ENCODE measurements at regions not wholly inside any gene's neighbourhood (a gene's known extent, or its start where the extent isn't known, plus 50 kb on each side); places are given as distances from the start of the nearest gene placed in this dataset.
"Not testable (repeated sequence)": the region's sequence is repeated elsewhere in the genome, so short reads cannot be mapped to it uniquely, and the experiment has no call there.

DNA sequence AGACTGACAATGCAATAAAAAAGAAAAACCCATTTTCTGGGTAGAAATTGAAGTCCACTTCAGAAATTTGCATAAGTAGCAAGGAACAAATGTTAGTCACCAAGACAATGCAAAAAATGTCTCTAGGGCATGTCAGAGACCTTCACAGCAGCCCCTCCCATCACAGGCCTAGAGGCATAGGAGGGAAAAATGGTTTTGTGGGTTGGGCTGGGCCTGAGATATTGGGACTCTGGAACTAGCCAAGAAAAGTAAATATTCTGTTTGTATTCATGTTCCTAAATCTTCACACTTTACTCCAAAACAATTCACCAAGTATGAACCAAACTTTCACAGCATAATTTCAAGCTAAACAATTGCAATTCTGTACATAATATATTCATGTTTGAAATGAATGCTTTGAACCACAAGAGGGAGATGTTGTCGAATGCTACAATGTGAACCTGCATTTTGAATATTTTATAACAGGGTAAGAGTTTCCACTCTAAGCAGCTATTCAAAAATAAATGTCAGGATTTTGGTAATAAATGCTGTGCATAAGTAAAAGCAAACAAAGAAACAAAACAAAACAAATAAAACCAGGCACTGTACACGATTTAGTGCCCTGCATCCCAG is 429.2 kb downstream of the OTOL1 start:
- H3K36me3 ChIP-seq, result no peaks in the 10 kb centered on the region
- no peak overlapping the region for H3K27ac ChIP-seq
- H3K4me3 ChIP-seq (ENCODE audit: low read depth, low read length), result no peak overlapping the region
- no peak for TF ChIP-seq CTCF (IDR thresholded peaks at IDR 0.05; ENCODE audit: low read depth, low read length)
- peaks cover 4% of the 10 kb centered on the region for H3K9me3 ChIP-seq (ENCODE audit: severe bottlenecking)
- no peaks in the 10 kb centered on the region for H3K27me3 ChIP-seq (ENCODE audit: insufficient read depth, low read depth, severe bottlenecking)
- DNase-seq, result no peak

- TF ChIP-seq CTCF (IDR thresholded peaks at IDR 0.05; ENCODE audit: low read depth, low read length), result no peak
- no peak overlapping the region for H3K4me3 ChIP-seq (ENCODE audit: low read depth, low read length)
- H3K36me3 ChIP-seq, result no peaks in the 10 kb centered on the region
- DNase-seq, result no peak
- peaks cover 4% of the 10 kb centered on the region for H3K9me3 ChIP-seq (ENCODE audit: severe bottlenecking)
- H3K27me3 ChIP-seq (ENCODE audit: insufficient read depth, low read depth, severe bottlenecking), result no peaks in the 10 kb centered on the region
- no peak overlapping the region for H3K27ac ChIP-seq
Observed at GRCh38 chr3:161927131-161927530, 430.5 kb downstream of the OTOL1 start.

- no peak overlapping the region for H3K27ac ChIP-seq
- H3K36me3 ChIP-seq, result no peaks in the 10 kb centered on the region
- no peak for DNase-seq
- H3K4me3 ChIP-seq (ENCODE audit: low read depth, low read length), result no peak overlapping the region
- no peaks in the 10 kb centered on the region for H3K27me3 ChIP-seq (ENCODE audit: insufficient read depth, low read depth, severe bottlenecking)
- H3K9me3 ChIP-seq (ENCODE audit: severe bottlenecking), result no peaks in the 10 kb centered on the region
- no peak for TF ChIP-seq CTCF (IDR thresholded peaks at IDR 0.05; ENCODE audit: low read depth, low read length)
Observed at GRCh38 chr3:161939918-161940620, 443.5 kb downstream of the OTOL1 start.

GRCh38 chr3:161940621-161940965 is 444.0 kb downstream of the OTOL1 start:
- DNase-seq, result no peak
- Histone ChIP-seq H3K4me3 (ENCODE audit: low read depth, low read length) (no peak overlapping the region), H3K36me3 (no peaks in the 10 kb centered on the region), H3K9me3 (ENCODE audit: severe bottlenecking) (no peaks in the 10 kb centered on the region), H3K27ac (no peak overlapping the region), H3K27me3 (ENCODE audit: insufficient read depth, low read depth, severe bottlenecking) (no peaks in the 10 kb centered on the region)
- TF ChIP-seq CTCF (IDR thresholded peaks at IDR 0.05; ENCODE audit: low read depth, low read length), result no peak

GRCh38 chr3:161941891-161942290 is 445.3 kb downstream of the OTOL1 start:
- H3K4me3 ChIP-seq (ENCODE audit: low read depth, low read length), result no peak overlapping the region
- no peaks in the 10 kb centered on the region for H3K36me3 ChIP-seq
- H3K9me3 ChIP-seq (ENCODE audit: severe bottlenecking), result no peaks in the 10 kb centered on the region
- no peak for DNase-seq
- H3K27ac ChIP-seq, result no peak overlapping the region
- no peaks in the 10 kb centered on the region for H3K27me3 ChIP-seq (ENCODE audit: insufficient read depth, low read depth, severe bottlenecking)
- no peak for TF ChIP-seq CTCF (IDR thresholded peaks at IDR 0.05; ENCODE audit: low read depth, low read length)

DNA sequence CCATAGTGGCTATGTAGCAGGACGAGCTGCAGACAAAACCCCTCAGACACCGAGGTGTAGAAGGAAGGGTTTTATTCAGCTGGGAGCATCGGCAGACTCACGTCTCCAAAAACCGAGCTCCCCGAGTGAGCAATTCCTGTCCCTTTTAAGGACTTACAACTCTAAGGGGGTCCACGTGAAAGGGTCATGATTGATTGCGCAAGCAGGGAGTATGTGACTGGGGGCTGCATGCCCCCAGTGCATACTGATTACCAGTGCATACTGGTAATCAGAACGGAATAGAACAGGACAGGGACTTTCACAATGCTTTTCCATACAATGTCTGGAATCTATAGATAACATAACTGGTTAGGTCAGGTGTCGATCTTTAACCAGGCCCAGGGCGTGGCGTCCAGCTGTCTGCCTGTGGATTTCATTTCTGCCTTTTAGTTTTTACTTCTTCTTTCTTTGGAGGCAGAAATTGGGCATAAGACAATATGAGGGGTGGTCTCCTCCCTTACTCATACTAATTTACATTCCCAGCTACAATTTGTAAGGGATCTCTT is 447.3 kb downstream of the OTOL1 start:
- H3K4me3 ChIP-seq (ENCODE audit: low read depth, low read length); DNase-seq; H3K27me3 ChIP-seq (ENCODE audit: insufficient read depth, low read depth, severe bottlenecking); H3K27ac ChIP-seq; H3K9me3 ChIP-seq (ENCODE audit: severe bottlenecking); H3K36me3 ChIP-seq: not testable (repeated sequence)
